B cell (primary cell): ENCODE measurements at regions not wholly inside any gene's neighbourhood (a gene's known extent, or its start where the extent isn't known, plus 50 kb on each side); places are given as distances from the start of the nearest gene placed in this dataset.

Experiments
- ATAC-seq: fragments of 200-7000 bp; cut with Tn5 transposase; one replicate; pipeline ENCODE4 v1.10.0; 2021; ENCODE audit warnings: low read depth, mild to moderate bottlenecking, moderate number of reproducible peaks, moderate library complexity
- CTCF ChIA-PET: fragments of 350-600 bp; sonication (Branson Sonifier 250); formaldehyde crosslinking; loops from one replicate; lab custom pipeline; 2021; ENCODE audit warnings: antibody characterized with exemption, inconsistent platforms; lab: Charles Lee
- POLR2A ChIA-PET: fragments of 350-600 bp; sonication (Branson Sonifier 250); formaldehyde crosslinking; loops from one replicate; lab custom pipeline; 2021; ENCODE audit warnings: antibody characterized with exemption; lab: Charles Lee
- DNase-seq: peaks from one replicate; pipeline ENCODE4 v3.0.0; 2013
- H2AFZ ChIP-seq: 2 replicates; pipeline ENCODE4 v1.6.1; 2012; ENCODE audit warnings: mild to moderate bottlenecking, low read depth, low read length; ENCODE audit not compliant: insufficient read depth, poor library complexity, severe bottlenecking
- H3K27ac ChIP-seq, 2 donors: 1 replicate in 1 of 2; 2 replicates in 1 of 2; pipeline ENCODE4 v1.5.1; 2012 to 2013; ENCODE audit warnings: low read length in 2 of 2, mild to moderate bottlenecking in 2 of 2, moderate library complexity in 1 of 2
- H3K27me3 ChIP-seq, 4 experiments: fragments of 200-600 bp in 1 of 4; sonication (generic) in 1 of 4; replicated peaks in 1 of 4; 1 replicate in 2 of 4; 2 replicates in 2 of 4; pipeline versions ENCODE4 v1.6.1 to v1.7.0; 2013 to 2016; ENCODE audit warnings: low read length in 3 of 4, mild to moderate bottlenecking in 2 of 4, mixed read lengths in 1 of 4, moderate library complexity in 1 of 4; ENCODE audit not compliant: insufficient read depth in 4 of 4, control insufficient read depth in 3 of 4; ENCODE audit errors: control extremely low read depth in 1 of 4
- H3K36me3 ChIP-seq, 2 experiments: replicated peaks in 1 of 2; 1 replicate in 1 of 2; 2 replicates in 1 of 2; pipeline versions ENCODE4 v1.6.1 to v1.7.1; 2013; ENCODE audit warnings: low read length in 1 of 2; ENCODE audit not compliant: insufficient read depth in 2 of 2, control insufficient read depth in 1 of 2; ENCODE audit errors: control extremely low read depth in 1 of 2, extremely low read depth in 1 of 2
- H3K4me1 ChIP-seq, 2 donors: fragments of 200-600 bp in 1 of 2; sonication (generic) in 1 of 2; 1 replicate in 1 of 2; 2 replicates in 1 of 2; pipeline versions ENCODE4 v1.5.1 to v1.6.1; 2013 to 2017; ENCODE audit warnings: low read length in 2 of 2; ENCODE audit not compliant: control insufficient read depth in 2 of 2, insufficient read depth in 2 of 2
- H3K4me2 ChIP-seq: replicated peaks from 2 replicates; pipeline ENCODE3; 2012; ENCODE audit warnings: mild to moderate bottlenecking, low read depth, low read length; ENCODE audit not compliant: poor library complexity, severe bottlenecking
- H3K4me3 ChIP-seq, 5 experiments: fragments of 200-600 bp in 1 of 5; sonication (generic) in 1 of 5; 1 replicate in 3 of 5; 2 replicates in 2 of 5; pipeline versions ENCODE4 v1.5.1 to v1.7.0; 2011 to 2016; ENCODE audit warnings: low read length in 4 of 5, mild to moderate bottlenecking in 4 of 5, low read depth in 2 of 5, control low read depth in 1 of 5, moderate library complexity in 1 of 5; ENCODE audit not compliant: insufficient read depth in 1 of 5; ENCODE audit errors: control extremely low read depth in 1 of 5, extremely low read depth in 1 of 5
- H3K79me2 ChIP-seq: fragments of 200-600 bp; sonication (generic); one replicate; pipeline ENCODE4 v1.6.0; 2016; ENCODE audit warnings: low read length; ENCODE audit not compliant: control insufficient read depth, insufficient read depth
- H3K9ac ChIP-seq: fragments of 200-600 bp; sonication (generic); 2 replicates; pipeline ENCODE4 v1.6.1; 2017; ENCODE audit warnings: mild to moderate bottlenecking, low read length, moderate library complexity
- H3K9me3 ChIP-seq, 3 donors: one replicate each; pipeline versions ENCODE4 v1.6.1 to v1.7.1; 2013; ENCODE audit warnings: low read length in 2 of 3; ENCODE audit not compliant: control insufficient read depth in 2 of 3, insufficient read depth in 1 of 3; ENCODE audit errors: control extremely low read depth in 1 of 3
- H4K20me1 ChIP-seq: 2 replicates; pipeline ENCODE4 v1.6.0; 2012; ENCODE audit warnings: mild to moderate bottlenecking, low read length; ENCODE audit not compliant: insufficient read depth, control insufficient read depth, poor library complexity, severe bottlenecking
- H3K27ac Mint-ChIP-seq: one replicate; pipeline ENCODE4 v1.8.0; 2021; ENCODE audit warnings: mixed read lengths
- H3K27me3 Mint-ChIP-seq: one replicate; pipeline ENCODE4 v1.8.0; 2021; ENCODE audit warnings: mixed read lengths
- H3K4me1 Mint-ChIP-seq: one replicate; pipeline ENCODE4 v1.8.0; 2021; ENCODE audit warnings: mixed read lengths
- H3K4me3 Mint-ChIP-seq: one replicate; pipeline ENCODE4 v1.8.0; 2021; ENCODE audit warnings: mixed read lengths
- H3K9me3 Mint-ChIP-seq: one replicate; pipeline ENCODE4 v1.8.0; 2022; ENCODE audit warnings: mixed read lengths; ENCODE audit not compliant: insufficient read depth
- EZH2 ChIP-seq: IDR thresholded peaks from 2 replicates; pipeline ENCODE4 v1.6.1; 2012; ENCODE audit warnings: borderline replicate concordance, low read depth, mild to moderate bottlenecking, moderate library complexity, low read length; ENCODE audit not compliant: insufficient read depth, poor library complexity, severe bottlenecking
- WGBS: methylation state at CpG from one replicate; pipeline ENCODE4 v1.1.5; 2013; ENCODE audit warnings: missing lambda C conversion rate; ENCODE audit not compliant: insufficient coverage; 5-methylcytosine and 5-hydroxymethylcytosine counted together
- intact Hi-C: fragments of 100-400 bp; cut with micrococcal nuclease; formaldehyde crosslinking; loops from one replicate; pipeline ENCODE4 v1.10.0; 2022
- TF ChIP-seq, protein P1 (sequence below): fragments of 200-600 bp; IDR thresholded peaks from one replicate; pipeline ENCODE4 v1.8.0; 2022; ENCODE audit warnings: antibody characterized with exemption, mild to moderate bottlenecking

DNA sequence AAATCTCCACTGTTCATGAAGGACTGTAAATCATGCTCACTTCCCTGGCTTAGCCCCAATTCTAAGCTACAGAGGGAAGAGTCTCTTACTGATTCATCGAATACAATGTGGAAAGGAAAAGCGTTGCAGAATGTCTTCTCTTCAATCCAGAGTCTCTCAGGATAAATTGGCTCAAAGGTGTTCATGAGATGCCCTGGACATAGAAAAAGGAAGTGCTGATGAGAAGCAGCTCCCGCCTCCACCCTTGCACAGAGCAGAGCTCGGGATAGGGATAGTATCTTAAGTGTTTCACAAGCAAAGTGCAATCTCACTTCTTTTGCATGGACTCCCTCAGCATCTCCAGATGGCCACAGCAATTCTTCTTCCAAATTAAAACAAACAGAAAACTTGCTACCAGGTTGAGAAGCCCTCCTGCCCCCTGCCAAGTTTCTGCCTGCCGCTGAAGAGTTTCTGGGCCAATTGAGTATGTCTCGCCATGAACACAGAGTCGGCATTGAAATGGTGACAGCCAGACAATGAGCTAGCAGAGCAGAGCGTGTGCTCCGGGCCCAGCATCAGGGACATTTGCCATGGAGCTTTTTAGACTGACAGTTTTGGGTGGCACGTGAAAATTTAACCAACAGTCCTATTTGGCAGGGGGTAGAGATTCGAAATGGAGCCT lies 85.7 kb downstream of the C13orf42 start:
- Histone ChIP-seq H3K27me3 (no peaks in the 10 kb centered on the region), H3K4me2 (no peak overlapping the region), H3K27ac (no peak overlapping the region), H3K9ac (no peak overlapping the region), H3K9me3 (no peaks in the 10 kb centered on the region), H2AFZ (no peak overlapping the region), H3K4me1 (no peaks in the 10 kb centered on the region), H3K79me2 (no peaks in the 10 kb centered on the region), H3K36me3 (no peaks in the 10 kb centered on the region), H4K20me1 (no peaks in the 10 kb centered on the region), H3K4me3 (no peak overlapping the region)
- Mint-ChIP-seq H3K27ac (no peak overlapping the region), H3K9me3 (peaks cover 4% of the 10 kb centered on the region), H3K4me1 (no peaks in the 10 kb centered on the region), H3K4me3 (no peak overlapping the region), H3K27me3 (peaks cover 46% of the 10 kb centered on the region)
- no peak for DNase-seq
- no peak for ATAC-seq
- 96% methylated on average over 6 of the region's 11 CpGs for WGBS
- ChIA-PET POLR2A (no interaction called here), CTCF (no interaction called here)
- intact Hi-C loops, result no loop called here
- TF ChIP-seq EZH2, result no peak
- TF ChIP-seq, protein P1, sequence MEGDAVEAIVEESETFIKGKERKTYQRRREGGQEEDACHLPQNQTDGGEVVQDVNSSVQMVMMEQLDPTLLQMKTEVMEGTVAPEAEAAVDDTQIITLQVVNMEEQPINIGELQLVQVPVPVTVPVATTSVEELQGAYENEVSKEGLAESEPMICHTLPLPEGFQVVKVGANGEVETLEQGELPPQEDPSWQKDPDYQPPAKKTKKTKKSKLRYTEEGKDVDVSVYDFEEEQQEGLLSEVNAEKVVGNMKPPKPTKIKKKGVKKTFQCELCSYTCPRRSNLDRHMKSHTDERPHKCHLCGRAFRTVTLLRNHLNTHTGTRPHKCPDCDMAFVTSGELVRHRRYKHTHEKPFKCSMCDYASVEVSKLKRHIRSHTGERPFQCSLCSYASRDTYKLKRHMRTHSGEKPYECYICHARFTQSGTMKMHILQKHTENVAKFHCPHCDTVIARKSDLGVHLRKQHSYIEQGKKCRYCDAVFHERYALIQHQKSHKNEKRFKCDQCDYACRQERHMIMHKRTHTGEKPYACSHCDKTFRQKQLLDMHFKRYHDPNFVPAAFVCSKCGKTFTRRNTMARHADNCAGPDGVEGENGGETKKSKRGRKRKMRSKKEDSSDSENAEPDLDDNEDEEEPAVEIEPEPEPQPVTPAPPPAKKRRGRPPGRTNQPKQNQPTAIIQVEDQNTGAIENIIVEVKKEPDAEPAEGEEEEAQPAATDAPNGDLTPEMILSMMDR, result no peak

DNA sequence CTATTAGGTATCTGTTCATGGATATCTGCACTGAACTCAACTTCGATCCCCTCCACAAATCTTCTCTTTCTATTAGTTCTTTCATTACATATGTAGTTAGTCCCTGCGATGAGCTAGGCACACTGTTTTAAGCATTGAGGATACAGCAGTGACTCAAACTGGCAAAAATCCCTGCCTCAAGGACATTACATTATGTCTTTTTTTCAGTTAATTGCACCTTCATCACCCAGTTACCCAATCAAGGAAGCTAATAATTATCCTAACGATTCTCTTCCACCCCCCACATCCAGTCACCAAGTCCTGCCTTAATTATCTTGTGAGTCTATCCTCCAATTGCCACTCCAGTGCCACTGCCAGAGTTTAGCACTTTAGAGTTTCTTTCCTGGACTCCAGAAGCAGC lies 89.3 kb downstream of the C13orf42 start:
- intact Hi-C loops, result no loop called here
- Histone ChIP-seq H3K9me3 (no peaks in the 10 kb centered on the region), H3K36me3 (no peaks in the 10 kb centered on the region), H3K27ac (no peak overlapping the region), H2AFZ (no peak overlapping the region), H4K20me1 (no peaks in the 10 kb centered on the region), H3K9ac (no peak overlapping the region), H3K27me3 (no peaks in the 10 kb centered on the region), H3K4me1 (no peaks in the 10 kb centered on the region), H3K4me3 (no peak overlapping the region), H3K79me2 (no peaks in the 10 kb centered on the region), H3K4me2 (no peak overlapping the region)
- 97% methylated on average over 3 of the region's 3 CpGs for WGBS
- Mint-ChIP-seq H3K27me3 (peaks cover 34% of the 10 kb centered on the region), H3K27ac (no peak overlapping the region), H3K9me3 (peaks cover 4% of the 10 kb centered on the region), H3K4me3 (no peak overlapping the region), H3K4me1 (no peaks in the 10 kb centered on the region)
- DNase-seq (no peak), ATAC-seq (no peak)
- ChIA-PET CTCF (interaction anchor here (0.7 kb wide), 1 partner anchor 21 kb away, joined by 3 read pairs; no protein-coding TSS in a partner anchor), POLR2A (no interaction called here)
- TF ChIP-seq, protein P1, result no peak
- no peak for TF ChIP-seq EZH2
